Renal cortical epithelial cell (primary cell): ENCODE measurements at regions not wholly inside any gene's neighbourhood (a gene's known extent, or its start where the extent isn't known, plus 50 kb on each side); places are given as distances from the start of the nearest gene placed in this dataset.

Experiments used
- DNase-seq: peaks from one replicate; pipeline ENCODE4 v3.0.0-alpha.2; 2011; ENCODE audit warnings: low read depth

DNA sequence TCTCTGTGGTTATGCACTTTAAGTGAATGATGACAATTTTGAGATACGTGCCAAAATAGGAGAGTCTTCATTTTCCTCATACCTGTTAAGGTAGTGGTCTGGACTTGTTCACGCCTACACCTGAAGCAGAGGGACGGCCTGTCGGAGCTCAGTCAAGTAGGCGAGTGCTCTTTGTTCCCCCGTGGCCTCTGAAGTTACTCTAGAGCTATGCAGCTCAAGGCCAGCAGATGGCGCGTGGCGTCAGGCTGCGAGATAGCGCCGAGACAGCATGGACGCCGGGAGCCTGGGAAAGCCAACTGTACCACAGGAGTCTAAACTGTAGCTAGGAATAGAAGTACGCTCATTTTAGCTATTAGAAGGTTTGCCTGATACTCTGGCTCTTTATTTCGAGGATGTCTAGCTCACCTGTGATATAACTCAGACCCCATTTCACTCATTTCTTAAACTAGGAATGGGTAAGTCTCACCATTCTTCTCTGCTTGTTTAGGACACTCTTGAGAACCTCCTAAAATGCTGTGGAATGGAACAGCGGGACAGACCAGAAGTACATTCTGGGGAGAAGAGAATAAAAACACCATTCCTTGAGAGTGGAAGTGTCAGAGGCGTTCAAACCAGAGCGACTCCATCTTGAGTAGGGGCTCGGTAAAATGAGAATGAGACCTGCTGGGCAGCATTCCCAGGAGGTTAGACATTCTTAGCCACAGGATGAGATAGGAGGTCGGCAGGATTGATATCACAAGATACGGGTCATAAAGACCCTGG lies 267.4 kb upstream of the HMGA2 start:
- peak; percentile 62 for DNase-seq

DNA sequence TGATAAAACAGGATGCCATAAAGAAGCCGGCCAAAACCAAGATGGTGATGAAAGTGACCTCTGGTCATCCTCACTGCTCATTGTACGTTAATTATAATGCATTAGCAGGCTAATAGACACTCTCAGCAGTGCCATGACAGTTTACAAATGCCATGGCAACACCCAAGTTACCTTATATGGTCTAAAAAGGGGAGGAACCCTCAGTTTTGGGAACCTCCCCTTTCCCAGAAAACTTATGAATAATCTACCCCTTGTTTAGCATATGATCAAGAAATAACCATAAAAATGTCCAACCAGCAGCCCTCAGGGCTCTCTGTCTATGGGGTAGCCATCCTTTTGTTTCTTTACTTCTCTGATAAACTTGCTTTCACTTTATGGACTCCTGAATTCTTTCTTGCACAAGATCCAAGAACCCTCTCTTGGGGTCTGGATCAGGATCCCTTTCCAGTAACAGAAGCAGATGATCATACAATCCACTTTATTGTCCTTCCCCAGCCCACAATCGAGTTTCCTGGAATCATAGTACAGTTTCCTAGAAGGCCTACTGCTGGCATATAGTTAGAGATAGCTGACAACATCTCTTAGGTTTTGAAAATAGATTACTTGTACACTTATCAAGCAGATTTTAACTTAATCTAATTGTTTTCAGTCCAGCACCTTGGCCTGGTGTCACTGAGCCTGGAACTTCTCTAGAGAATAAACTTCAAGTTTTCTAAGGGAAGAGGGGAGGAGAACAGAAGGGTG lies 266.7 kb upstream of the HMGA2 start:
- no peak for DNase-seq

DNA sequence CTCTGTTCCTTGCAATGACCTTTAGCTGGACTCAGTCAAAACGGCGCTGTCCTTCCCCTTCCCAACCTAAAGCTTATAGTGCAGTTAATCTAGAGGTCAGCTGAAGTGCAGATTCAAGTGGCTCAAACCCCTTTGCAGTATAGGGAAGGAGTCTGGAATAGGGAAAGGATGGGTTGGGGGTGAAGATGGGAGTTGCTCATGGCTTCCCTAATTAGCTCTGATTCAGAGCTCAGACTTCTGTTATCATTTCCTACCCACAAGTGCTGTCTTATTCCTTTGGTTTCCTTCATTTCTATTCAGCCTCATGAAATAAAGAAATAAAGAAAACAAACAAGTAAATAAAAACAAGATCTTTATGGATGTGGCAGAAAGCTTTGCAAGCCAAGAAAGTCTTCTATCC lies 264.0 kb upstream of the HMGA2 start:
- no peak for DNase-seq

DNA sequence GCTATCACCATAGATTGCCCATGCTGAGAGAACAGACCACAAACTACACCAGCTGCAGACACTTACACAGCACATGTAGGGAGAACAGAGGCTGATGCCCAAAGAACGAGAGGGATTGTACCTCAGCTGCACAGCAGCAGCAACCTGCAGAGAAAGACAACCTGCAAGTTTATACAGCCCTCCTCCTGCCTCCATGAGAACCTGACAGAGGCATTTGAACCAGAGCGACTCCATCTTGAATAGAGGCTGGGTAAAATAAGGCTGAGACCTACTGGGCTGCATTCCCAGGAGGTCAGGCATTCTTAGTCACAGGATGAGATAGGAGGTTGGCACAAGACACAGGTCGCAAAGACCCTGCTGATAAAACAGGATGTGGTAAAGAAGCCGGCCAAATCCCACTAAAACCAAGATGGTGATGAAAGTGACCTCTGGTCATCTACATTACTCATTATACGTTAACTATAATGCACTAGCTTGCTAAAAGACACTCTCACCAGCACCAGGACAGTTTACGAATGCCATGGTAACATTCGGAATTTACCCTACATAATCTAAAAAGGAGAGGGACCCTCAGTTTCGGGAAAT lies 262.4 kb upstream of the HMGA2 start:
- peak; percentile 36 for DNase-seq

DNA sequence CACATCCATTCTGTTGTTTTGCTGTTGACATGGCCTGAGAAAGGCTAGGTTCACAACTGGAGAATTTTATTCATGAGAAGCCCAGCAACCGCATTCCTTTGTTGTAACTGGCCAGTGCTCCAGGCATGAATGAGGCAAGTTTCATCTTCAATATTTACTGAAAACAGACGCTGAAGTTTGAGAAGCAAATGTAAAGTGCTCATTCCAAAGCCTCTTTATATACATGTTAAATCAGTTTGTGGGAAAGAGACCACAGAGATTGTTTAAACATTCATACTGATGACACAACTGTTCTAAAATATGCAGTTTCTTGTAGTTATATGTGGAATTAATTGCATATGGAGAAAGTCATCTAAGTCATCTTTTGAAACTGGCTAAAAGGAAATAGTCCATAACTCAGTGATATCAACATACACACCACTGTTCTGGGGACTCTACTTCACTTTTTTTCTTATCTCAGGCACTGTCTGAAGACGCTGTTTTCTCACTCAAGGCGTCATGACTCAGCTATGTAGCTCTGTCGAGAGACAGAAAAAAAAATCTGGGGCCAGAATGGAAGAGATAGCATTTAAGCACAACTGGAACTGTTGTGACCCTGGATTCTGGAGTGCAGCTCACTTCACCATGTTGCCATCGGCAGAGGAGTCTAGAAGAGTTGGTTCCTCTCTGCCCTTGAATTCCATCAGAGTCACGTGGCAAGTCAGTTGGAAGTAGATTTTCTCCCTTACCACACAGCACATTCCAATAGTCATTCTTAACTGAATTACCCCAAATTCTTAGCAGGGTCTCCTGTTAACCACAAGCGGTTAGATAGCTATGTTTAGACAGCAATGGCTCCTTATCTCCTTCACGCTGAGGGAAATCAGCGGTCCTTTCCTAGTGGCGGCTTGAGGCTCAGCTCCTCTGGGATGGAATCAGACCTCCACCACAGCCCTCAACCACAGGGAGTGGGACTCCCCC lies 258.4 kb upstream of the HMGA2 start:
- DNase-seq: peak; percentile 70

DNA sequence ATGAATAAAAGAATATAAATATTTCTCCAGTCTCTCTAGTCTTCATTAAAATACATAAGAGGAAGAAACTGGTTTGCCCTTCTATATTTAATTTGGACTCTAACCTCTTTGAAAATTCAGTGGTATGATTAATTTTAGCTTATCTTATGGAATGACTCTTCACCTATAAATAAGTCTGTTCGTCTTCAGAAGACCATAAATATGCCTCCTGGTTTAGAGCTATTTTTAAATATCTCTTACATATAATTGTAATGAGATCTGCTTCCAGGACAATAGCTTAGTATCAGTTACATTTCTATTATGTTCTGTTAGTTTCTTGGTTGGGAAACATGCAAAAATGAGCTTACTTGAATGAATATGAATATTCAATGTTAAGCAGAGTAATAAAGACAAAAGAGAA lies 257.5 kb upstream of the HMGA2 start:
- no peak for DNase-seq

DNA sequence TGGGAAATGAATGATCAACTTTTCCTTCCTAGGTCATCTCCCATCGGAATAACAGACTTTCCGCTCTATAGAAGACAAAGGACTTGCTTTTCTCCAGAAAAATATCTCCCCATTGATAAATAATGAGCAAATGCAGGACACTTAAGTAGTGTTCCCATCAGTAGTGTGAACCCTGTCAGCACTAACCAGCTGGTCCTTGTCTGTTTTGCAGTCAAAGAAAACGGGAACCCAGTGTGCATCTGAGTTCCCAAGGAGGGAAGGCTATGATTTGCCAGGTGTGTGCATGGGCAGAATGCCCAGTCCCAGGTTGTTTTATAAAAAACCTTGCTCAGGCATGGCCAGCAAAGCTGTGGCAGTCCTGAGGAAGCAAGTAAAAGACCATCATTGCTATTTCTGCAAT lies 256.5 kb upstream of the HMGA2 start:
- DNase-seq: no peak

DNA sequence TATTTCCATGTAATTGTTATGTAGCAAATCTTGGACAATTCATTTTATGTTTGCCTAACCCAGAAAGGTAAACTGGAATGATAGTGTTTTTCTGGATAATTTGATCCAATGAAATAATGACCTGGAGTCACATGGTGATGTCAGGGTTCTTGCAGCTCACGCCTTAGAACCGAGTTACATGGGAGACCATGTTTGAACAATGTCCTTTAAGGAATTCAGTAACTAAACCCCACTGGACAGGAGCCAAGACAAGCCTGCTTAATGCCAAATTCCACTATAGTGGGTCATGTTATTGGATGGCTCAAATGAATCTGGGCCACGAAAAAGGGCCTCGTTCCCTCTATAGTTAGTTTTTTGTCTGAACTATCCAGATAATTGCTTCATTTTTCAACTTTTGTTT lies 255.8 kb upstream of the HMGA2 start:
- peak; percentile 70 for DNase-seq

DNA sequence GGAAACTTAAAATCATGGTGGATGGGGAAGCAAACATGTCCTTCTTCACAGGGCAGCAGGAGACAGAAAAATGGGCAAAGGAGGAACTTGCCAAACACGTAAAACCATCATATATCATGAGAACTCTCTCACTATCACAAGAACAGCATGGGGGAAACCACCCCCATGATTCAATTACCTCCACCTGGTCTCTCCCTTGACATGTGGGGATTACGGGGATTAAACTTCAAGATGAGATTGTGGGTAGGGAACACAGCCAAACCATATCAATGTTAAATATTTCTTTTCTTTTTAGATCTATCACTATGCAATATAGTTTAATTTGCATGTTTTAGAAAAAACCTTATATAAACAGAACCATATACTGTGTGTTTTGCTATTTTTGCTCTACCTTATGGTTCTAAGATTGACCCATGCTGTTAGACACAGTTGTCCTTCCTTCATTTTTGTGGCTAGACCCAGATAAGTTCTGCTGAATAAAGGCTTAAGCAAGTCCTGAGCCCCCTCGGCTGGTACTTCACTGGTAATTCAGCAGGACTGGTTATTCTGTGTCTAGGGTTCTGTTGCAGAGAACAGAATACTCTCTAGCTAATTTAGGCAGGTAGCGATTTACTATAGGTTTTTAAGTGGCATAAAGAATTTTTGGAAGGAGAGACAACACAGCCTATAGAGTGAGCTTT lies 253.7 kb upstream of the HMGA2 start:
- DNase-seq: no peak

DNA sequence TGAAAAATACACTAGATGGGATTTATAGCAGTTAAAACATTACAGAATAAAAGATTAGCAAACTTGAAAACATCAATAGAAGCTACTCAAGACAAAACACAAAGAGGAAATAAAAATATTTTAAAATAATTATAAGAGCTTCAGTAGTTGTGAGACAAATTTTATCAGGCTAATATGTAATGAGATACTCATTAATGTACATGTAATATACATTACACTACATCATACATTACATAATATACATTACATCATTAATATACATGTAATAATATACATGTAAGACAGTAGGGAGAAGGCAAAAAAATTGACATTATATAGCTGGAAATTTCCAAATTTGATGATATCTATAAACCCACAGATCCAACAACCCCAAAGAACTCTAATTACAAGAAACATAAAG lies 249.4 kb upstream of the HMGA2 start:
- no peak for DNase-seq

DNA sequence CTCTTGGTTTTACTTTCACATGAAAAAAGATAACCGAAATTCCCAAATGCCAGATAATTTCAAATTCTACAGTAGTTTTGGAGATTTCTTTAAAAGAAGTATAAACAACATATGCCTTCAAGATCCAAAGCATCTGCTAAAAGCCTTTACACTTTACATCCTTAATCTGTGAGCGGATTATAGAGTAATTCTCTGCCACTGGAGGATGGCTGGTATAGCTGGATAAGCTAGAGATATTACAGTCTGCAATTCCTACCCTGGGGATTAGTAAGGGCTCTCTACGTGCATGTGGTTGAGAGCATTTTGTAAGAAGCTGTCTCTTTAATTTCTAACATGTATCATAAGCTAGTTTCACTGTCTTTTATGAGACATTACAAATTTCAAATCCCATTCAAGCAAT lies 240.3 kb upstream of the HMGA2 start:
- no peak for DNase-seq

DNA sequence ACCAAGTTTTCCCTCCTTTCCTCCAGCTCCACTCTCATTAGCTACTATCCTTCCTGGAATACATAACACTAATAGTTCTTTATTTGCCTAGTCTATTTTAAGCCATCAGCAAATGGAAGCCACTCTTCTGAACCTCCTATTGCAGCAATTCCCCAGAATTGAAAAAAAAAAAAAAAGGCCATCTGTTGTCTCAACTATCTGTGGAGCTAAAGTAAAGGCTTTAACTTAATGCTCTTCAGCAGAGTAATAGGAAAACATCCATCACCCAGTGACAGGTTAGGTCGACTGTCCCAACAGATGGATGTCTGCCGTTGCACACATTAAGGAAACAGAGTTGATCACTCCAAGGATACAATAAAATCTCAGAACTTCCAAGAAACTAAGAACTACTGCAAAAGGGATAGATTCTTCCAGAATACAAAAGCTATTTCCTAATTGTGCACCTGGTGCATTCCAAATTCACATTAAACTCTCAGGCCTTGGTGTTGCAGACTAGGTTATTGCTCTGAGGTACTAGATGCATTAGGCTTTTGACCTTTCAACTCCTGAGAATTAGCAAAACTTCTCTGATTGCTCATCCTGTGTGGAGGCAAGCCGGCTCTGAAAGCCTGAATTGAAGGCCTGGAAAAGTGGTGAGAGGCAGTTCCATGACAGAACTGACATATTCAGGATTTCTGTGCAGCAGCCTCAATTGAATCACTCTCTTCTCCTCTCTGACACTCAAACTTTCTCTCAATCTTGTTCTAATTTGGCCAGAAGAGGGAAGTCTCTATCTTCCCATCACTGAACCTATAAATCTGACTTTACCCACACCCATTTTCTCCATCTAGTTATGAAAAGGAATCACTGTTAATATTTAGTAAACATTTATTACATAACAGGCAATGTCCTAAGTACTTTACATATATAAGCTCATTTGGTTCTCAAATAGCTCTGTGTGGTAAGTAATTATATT lies 238.4 kb upstream of the HMGA2 start:
- DNase-seq: no peak

DNA sequence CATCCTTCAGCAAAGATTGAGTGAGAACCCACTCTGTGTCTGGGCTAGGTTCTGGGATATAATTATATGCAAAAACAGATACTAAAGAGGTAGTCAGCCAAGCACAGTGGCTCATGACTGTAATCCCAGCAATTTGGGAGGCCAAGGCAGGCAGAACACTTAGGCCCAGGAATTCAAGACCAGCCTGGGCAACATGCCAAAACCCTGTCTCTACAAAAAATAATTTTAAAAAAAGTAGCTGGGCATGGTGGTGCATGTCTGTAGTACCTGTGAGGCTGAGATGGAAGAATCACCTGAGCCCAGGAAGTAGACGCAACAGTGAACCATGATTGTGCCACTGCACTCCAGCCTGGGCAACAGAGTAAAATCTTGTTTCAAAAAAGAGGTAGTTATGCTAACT lies 237.5 kb upstream of the HMGA2 start:
- no peak for DNase-seq

DNA sequence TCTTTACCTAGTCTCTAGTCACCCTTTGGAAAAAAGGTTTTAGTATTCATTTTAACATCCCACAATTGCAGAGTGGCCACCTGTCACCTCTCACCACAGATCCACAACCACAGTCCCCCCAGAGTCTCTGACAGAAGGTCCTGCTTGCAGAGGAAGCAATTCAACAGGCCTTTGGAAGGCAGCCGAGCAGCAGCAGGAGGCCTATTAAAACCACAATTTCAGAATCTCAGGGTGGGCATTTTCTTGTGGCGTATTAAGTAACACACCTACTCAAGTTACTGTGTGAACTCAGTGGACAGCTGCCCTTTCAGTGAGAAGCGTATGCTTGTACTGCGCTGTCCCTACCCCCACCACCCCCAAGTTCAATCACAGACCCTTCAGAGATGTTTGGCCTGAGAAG lies 234.0 kb upstream of the HMGA2 start:
- no peak for DNase-seq

DNA sequence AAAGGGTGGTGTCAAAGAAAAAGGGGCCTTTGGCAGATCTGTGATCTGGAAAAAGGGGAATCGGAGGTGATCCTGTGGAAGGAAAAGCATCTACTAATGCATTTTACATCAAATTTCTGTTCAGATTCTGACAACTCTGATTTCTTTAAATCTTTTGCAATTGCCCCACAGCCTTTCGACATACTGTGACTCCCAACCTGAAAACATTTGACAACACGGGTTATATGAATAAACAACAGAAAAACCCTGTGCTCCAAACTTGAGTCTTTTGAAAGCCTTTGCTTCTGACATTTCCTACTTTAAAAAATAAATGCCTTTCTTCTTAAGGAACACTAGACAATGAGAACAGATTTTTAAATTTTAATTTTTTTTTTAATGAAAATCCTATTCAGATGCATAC lies 231.9 kb upstream of the HMGA2 start:
- DNase-seq: no peak

DNA sequence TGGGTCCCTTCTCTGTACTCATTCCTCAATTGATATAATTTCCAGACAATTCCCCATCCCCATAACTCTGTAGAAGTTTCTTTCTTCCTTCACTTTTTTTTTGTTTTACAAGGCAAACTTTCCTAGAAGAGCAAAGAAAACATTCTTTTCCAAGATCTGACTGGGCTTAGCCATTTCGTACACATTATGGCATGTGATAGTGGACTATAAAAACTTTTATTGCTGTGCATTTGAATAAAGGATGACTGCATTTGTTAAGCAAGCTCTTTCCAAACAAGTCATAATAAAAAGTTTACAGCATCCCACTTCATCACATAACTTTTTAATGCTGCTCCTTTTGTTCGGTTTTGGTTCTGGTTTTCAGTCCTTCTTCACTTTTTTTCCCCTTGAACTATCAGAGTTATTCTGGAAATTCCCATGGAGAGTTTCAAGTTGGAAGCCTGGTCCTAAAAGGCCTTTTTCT lies 231.0 kb upstream of the HMGA2 start:
- DNase-seq: peak; percentile 48

DNA sequence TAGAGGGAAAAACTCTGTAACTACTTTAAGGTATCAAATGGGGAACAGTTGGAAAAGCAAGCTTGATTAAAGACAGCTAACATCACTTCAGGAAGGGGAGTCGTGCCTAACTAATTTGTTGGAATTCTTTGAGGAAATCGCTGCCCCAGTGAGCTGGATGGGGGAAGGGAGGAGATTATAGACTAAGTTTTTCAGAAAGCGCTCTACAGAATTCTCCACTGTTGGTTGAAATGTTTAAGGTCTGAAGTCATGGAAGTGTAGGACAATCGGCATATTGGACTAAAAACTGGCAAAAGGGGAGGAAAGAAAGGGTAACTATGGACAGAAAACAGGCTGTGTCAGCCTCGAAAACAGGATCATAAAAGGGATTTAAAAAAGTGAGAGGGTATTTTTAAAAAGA lies 229.9 kb upstream of the HMGA2 start:
- no peak for DNase-seq

DNA sequence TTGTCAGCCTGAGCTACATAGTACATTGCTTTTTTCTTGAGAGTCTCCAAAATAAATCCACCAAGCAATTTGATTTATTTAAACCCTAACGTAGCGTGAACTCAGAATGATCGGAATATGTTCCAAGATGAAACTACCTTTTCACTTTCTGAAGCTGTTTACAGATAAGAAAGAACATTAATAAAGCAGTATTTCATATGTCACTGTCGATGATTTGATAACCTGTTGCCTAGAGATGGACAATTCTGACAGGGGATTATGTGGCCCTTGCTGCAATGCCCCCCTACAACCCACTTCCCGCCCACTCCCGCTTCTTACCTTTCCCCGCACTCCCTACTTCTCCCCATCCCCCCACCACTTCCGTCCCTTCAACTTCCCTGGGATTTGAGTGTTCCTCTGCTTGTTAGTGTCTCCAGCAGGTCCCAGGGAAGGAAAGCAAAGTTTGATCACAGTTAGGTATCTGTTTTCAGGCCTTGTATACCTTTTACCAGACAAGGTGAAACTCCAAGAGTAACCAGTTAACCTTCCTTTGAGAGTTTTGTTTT lies 229.2 kb upstream of the HMGA2 start:
- no peak for DNase-seq

DNA sequence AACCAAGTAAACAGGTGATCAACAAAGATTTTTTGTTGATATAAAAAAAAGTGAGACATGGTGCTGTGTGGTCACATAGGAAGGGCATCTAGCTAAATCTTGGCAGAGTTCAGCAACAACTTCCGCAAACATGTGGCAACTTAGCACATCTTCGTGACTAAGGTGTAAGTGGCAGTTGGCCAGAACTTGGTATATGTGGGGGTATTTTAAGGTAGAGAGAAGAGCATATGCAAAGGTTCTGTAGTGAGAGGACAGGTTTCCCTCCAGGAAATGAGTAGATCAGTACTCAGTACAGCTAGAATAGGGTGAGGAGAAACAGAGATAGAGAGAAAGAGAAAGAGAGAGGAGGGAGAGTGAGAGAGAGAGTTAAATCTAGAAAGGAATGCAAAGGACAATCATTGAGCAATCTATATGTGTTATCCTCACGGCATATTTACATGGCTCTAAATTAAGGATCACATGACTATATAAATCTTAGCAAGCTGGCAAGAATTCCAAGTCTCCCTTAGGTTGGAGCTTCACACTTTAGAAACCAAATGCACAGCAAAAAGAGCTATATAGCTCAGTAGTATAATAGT lies 227.7 kb upstream of the HMGA2 start:
- no peak for DNase-seq

DNA sequence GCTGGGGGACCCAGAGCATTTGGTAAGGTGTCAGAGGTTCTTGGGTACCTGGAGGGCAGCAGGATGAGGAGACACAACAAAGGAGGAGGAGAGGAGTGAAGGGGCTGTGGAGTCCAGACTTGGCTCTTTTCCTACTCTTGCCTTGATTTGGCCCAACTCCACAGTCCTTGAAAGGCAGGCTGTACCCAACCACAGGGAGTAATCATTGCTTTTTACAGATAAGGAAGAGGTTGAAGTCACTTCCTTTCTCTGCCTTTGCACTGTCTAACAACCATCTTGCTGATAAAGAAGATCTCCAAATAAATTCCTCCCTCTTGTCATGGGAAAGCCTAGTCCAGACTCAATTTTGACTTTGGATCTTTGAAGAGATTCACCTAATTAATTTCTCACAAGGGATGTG lies 226.8 kb upstream of the HMGA2 start:
- DNase-seq: no peak
